GM12878 (cell line): ENCODE measurements at regions not wholly inside any gene's neighbourhood (a gene's known extent, or its start where the extent isn't known, plus 50 kb on each side); places are given as distances from the start of the nearest gene placed in this dataset.

Experiments
- ATAC-seq: fragments of 200-7000 bp; cut with Tn5 transposase; 3 replicates; pipeline ENCODE4 v1.9.1; 2020; ENCODE audit warnings: mild to moderate bottlenecking, moderate library complexity
- BruUV-seq: library from RNA; stranded (reverse); fragments of 400-500 nt; replicated peaks from 2 replicates; lab custom pipeline; 2021; lab: Mats Ljungman, UMichigan
- CTCF ChIA-PET: fragments of 300-600 bp; sonication (Branson Sonifier 250); formaldehyde crosslinking; extraction: SDS; loops from one replicate; lab custom pipeline; 2021; ENCODE audit warnings: inconsistent platforms; lab: Yijun Ruan, JAX
- POLR2A ChIA-PET: fragments of 350-600 bp; formaldehyde crosslinking; extraction: SDS; loops from one replicate; lab custom pipeline; 2021; ENCODE audit warnings: inconsistent platforms; lab: Charles Lee
- RAD21 ChIA-PET: fragments of 300-600 bp; sonication (Branson Sonifier 250); formaldehyde crosslinking; loops from one replicate; lab custom pipeline; 2023; ENCODE audit warnings: antibody characterized with exemption; ENCODE audit not compliant: unreplicated experiment; lab: Charles Lee
- SMC1A ChIA-PET: fragments of 300-600 bp; sonication (Branson Sonifier 250); formaldehyde crosslinking; loops from one replicate; lab custom pipeline; 2023; ENCODE audit not compliant: unreplicated experiment, uncharacterized antibody; lab: Charles Lee
- DNase-seq: peaks from one replicate; pipeline ENCODE4 v3.0.0-alpha.2; 2011; ENCODE audit warnings: low read depth, low spot score
- FAIRE-seq: peaks from 3 replicates; lab custom pipeline; 2011; peaks lifted over from hg19 to GRCh38; lab: Jason Lieb, UNC
- H2AFZ ChIP-seq: 2 replicates; pipeline ENCODE4 v1.6.0; 2011; ENCODE audit warnings: low read depth, low read length, control low read depth; ENCODE audit not compliant: control insufficient read depth
- H3K27ac ChIP-seq: 2 replicates; pipeline ENCODE4 v1.5.1; 2011; ENCODE audit warnings: control low read depth; ENCODE audit not compliant: control insufficient read depth, insufficient read depth
- H3K27me3 ChIP-seq, 2 experiments: replicated peaks in 1 of 2; 2 replicates each; pipeline versions ENCODE4 v1.6.0 to v1.6.1; 2011; ENCODE audit warnings: low read length in 1 of 2; ENCODE audit not compliant: control insufficient read depth in 2 of 2, insufficient read depth in 2 of 2
- H3K36me3 ChIP-seq, 2 experiments: 2 replicates each; pipeline ENCODE4 v1.5.1; 2011; ENCODE audit warnings: low read length in 1 of 2; ENCODE audit not compliant: control insufficient read depth in 2 of 2, insufficient read depth in 2 of 2
- H3K4me1 ChIP-seq: 2 replicates; pipeline ENCODE4 v1.6.1; 2011; ENCODE audit warnings: mild to moderate bottlenecking, low read length, moderate library complexity, mixed read lengths; ENCODE audit not compliant: control insufficient read depth, insufficient read depth
- H3K4me2 ChIP-seq: 2 replicates; pipeline ENCODE4 v1.6.0; 2011; ENCODE audit warnings: control low read depth; ENCODE audit not compliant: control insufficient read depth, insufficient read depth
- H3K4me3 ChIP-seq: fragments of 200-600 bp; sonication (generic); 2 replicates; pipeline ENCODE4 v1.5.1; 2016
- H3K79me2 ChIP-seq: 2 replicates; pipeline ENCODE4 v1.6.0; 2011; ENCODE audit warnings: low read length; ENCODE audit not compliant: control insufficient read depth, insufficient read depth
- H3K9ac ChIP-seq: 2 replicates; pipeline ENCODE4 v1.8.0; 2011; ENCODE audit warnings: low read length, control low read depth, mixed read lengths; ENCODE audit not compliant: control insufficient read depth, insufficient read depth
- H3K9me3 ChIP-seq: replicated peaks from 3 replicates; pipeline ENCODE4 v1.5.1; 2011; ENCODE audit warnings: mild to moderate bottlenecking, low read length; ENCODE audit not compliant: control insufficient read depth, insufficient read depth
- H4K20me1 ChIP-seq: 2 replicates; pipeline ENCODE4 v1.6.0; 2011; ENCODE audit not compliant: control insufficient read depth, insufficient read depth
- EP300 ChIP-seq, 2 experiments: fragments of 150-350 bp in 1 of 2; IDR thresholded peaks; 2 replicates each; pipeline ENCODE4 v1.6.1; 2011 to 2012; ENCODE audit warnings: low read depth in 2 of 2, low read length in 2 of 2, borderline replicate concordance in 1 of 2, improper control_type of control experiment in 1 of 2, inconsistent platforms in 1 of 2; ENCODE audit not compliant: control insufficient read depth in 1 of 2
- FOS ChIP-seq: IDR thresholded peaks from 3 replicates; pipeline ENCODE4 v1.6.1; 2011; ENCODE audit warnings: borderline replicate concordance; ENCODE audit not compliant: insufficient read length; ENCODE audit errors: extremely low read depth
- HDGF ChIP-seq: fragments of 450-650 bp; IDR thresholded peaks from 2 replicates; pipeline ENCODE4 v1.6.1; 2016; ENCODE audit warnings: antibody characterized with exemption
- IRF4 ChIP-seq: IDR thresholded peaks from 2 replicates; pipeline ENCODE4 v1.6.1; 2011; ENCODE audit warnings: low read depth, low read length
- PAX8 ChIP-seq: fragments of 450-650 bp; IDR thresholded peaks from 2 replicates; pipeline ENCODE4 v1.6.1; 2017; ENCODE audit warnings: mild to moderate bottlenecking, moderate library complexity
- POLR2A ChIP-seq: IDR thresholded peaks from 2 replicates; pipeline ENCODE4 v1.6.1; 2011; ENCODE audit warnings: low read depth, mild to moderate bottlenecking, low read length
- RCOR1 ChIP-seq: conservative IDR thresholded peaks from 2 replicates; pipeline ENCODE4 v1.6.1; 2012; ENCODE audit warnings: low read depth, low read length, improper control_type of control experiment
- SIX5 ChIP-seq: IDR thresholded peaks from 2 replicates; pipeline ENCODE4 v1.6.1; 2011; ENCODE audit warnings: mild to moderate bottlenecking, low read depth, low read length, moderate library complexity; ENCODE audit not compliant: severe bottlenecking
- SMAD1 ChIP-seq: fragments of 450-650 bp; IDR thresholded peaks from 2 replicates; pipeline ENCODE4 v1.6.1; 2018; ENCODE audit warnings: mild to moderate bottlenecking, low read depth; ENCODE audit not compliant: partially characterized antibody
- TAF1 ChIP-seq: IDR thresholded peaks from 2 replicates; pipeline ENCODE4 v1.6.1; 2011; ENCODE audit warnings: mild to moderate bottlenecking, low read depth, low read length, borderline replicate concordance
- YY1 ChIP-seq: IDR thresholded peaks from 2 replicates; pipeline ENCODE4 v1.6.1; 2011; ENCODE audit warnings: low read depth, mild to moderate bottlenecking, low read length
- ZSCAN29 ChIP-seq: fragments of 450-650 bp; IDR thresholded peaks from 2 replicates; pipeline ENCODE4 v1.6.1; 2017; ENCODE audit warnings: mild to moderate bottlenecking, moderate library complexity
- WGBS: methylation state at CpG from one replicate; pipeline ENCODE4 v1.1.6; 2016; ENCODE audit warnings: low lambda C conversion rate; ENCODE audit not compliant: insufficient replicate concordance, insufficient coverage; ENCODE audit errors: missing lambda C conversion rate; 5-methylcytosine and 5-hydroxymethylcytosine counted together
- in situ Hi-C: fragments of 300-500 bp; cut with MboI; formaldehyde crosslinking; loops from 9 replicates; pipeline ENCODE4 v1.14.3; 2018; ENCODE audit warnings: mixed read lengths
- intact Hi-C: fragments of 100-400 bp; cut with micrococcal nuclease; formaldehyde crosslinking; loops from one replicate; pipeline ENCODE4 v1.14.2; 2022; ENCODE audit not compliant: unreplicated experiment
- TF ChIP-seq, protein P1 (sequence below): fragments of 450-650 bp; IDR thresholded peaks from 2 replicates; pipeline ENCODE4 v1.6.1; 2018; ENCODE audit warnings: mild to moderate bottlenecking, low read depth, moderate library complexity; ENCODE audit not compliant: partially characterized antibody
- TF ChIP-seq, protein P2 (sequence below): fragments of 450-650 bp; IDR thresholded peaks from 2 replicates; pipeline ENCODE4 v1.6.1; 2017; ENCODE audit warnings: mild to moderate bottlenecking, moderate library complexity

DNA sequence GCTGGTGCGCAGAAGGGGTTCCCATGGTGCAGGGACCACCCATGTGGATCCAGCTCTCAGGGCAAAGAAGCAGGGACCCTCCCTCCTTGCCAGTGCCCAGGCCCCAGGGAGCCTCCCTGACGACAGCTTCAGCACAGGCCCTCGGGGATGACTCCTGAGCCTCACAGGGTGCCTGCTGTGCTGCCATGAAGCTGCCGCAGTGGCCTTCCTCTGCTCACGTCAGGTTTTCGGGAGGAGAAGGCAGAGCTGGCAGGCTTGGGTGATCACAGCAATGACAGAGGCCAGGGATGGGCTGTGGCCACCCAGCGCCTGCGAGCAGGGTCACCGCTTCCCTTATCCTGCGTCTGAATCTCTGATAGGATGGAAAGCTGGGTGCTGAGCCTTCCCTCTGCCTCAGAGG, 276.2 kb downstream of the BRD1 start:
- Histone ChIP-seq H4K20me1 (no peaks in the 10 kb centered on the region), H3K27me3 (no peaks in the 10 kb centered on the region), H3K27ac (no peak overlapping the region), H3K9ac (no peak overlapping the region), H3K9me3 (no peaks in the 10 kb centered on the region; the same call in 1 of the 3 replicates), H3K79me2 (no peaks in the 10 kb centered on the region), H3K4me2 (no peak overlapping the region), H3K4me3 (no peak overlapping the region), H3K4me1 (no peaks in the 10 kb centered on the region), H2AFZ (no peak overlapping the region), H3K36me3 (no peaks in the 10 kb centered on the region)
- FAIRE-seq (no peak), ATAC-seq (no peak), DNase-seq (no peak)
- ChIA-PET POLR2A (no interaction called here), CTCF (no interaction called here), SMC1A (no interaction called here), RAD21 (no interaction called here)
- intact Hi-C loops: no loop called here
- TF ChIP-seq ZSCAN29 (no peak), HDGF (no peak), IRF4 (no peak), POLR2A (no peak), FOS (no peak), PAX8 (no peak), EP300 (IDR thresholded peaks at IDR 0.05; ENCODE audit: borderline replicate concordance in 1 of 2, control insufficient read depth in 1 of 2, low read depth in 2 of 2, low read length in 2 of 2) (no peak), SMAD1 (no peak), TAF1 (no peak), YY1 (no peak), RCOR1 (no peak), SIX5 (no peak)
- TF ChIP-seq, protein P1, sequence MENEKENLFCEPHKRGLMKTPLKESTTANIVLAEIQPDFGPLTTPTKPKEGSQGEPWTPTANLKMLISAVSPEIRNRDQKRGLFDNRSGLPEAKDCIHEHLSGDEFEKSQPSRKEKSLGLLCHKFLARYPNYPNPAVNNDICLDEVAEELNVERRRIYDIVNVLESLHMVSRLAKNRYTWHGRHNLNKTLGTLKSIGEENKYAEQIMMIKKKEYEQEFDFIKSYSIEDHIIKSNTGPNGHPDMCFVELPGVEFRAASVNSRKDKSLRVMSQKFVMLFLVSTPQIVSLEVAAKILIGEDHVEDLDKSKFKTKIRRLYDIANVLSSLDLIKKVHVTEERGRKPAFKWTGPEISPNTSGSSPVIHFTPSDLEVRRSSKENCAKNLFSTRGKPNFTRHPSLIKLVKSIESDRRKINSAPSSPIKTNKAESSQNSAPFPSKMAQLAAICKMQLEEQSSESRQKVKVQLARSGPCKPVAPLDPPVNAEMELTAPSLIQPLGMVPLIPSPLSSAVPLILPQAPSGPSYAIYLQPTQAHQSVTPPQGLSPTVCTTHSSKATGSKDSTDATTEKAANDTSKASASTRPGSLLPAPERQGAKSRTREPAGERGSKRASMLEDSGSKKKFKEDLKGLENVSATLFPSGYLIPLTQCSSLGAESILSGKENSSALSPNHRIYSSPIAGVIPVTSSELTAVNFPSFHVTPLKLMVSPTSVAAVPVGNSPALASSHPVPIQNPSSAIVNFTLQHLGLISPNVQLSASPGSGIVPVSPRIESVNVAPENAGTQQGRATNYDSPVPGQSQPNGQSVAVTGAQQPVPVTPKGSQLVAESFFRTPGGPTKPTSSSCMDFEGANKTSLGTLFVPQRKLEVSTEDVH: no peak
- TF ChIP-seq, protein P2, sequence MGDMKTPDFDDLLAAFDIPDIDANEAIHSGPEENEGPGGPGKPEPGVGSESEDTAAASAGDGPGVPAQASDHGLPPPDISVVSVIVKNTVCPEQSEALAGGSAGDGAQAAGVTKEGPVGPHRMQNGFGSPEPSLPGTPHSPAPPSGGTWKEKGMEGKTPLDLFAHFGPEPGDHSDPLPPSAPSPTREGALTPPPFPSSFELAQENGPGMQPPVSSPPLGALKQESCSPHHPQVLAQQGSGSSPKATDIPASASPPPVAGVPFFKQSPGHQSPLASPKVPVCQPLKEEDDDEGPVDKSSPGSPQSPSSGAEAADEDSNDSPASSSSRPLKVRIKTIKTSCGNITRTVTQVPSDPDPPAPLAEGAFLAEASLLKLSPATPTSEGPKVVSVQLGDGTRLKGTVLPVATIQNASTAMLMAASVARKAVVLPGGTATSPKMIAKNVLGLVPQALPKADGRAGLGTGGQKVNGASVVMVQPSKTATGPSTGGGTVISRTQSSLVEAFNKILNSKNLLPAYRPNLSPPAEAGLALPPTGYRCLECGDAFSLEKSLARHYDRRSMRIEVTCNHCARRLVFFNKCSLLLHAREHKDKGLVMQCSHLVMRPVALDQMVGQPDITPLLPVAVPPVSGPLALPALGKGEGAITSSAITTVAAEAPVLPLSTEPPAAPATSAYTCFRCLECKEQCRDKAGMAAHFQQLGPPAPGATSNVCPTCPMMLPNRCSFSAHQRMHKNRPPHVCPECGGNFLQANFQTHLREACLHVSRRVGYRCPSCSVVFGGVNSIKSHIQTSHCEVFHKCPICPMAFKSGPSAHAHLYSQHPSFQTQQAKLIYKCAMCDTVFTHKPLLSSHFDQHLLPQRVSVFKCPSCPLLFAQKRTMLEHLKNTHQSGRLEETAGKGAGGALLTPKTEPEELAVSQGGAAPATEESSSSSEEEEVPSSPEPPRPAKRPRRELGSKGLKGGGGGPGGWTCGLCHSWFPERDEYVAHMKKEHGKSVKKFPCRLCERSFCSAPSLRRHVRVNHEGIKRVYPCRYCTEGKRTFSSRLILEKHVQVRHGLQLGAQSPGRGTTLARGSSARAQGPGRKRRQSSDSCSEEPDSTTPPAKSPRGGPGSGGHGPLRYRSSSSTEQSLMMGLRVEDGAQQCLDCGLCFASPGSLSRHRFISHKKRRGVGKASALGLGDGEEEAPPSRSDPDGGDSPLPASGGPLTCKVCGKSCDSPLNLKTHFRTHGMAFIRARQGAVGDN: no peak
- BruUV-seq: no TSS peak
- WGBS: 81% methylated on average over 10 of the region's 10 CpGs
- in situ Hi-C loops: no loop called here
